GM12878 (cell line): ENCODE measurements at regions not wholly inside any gene's neighbourhood (a gene's known extent, or its start where the extent isn't known, plus 50 kb on each side); places are given as distances from the start of the nearest gene placed in this dataset.

Experiments used
- ATAC-seq: fragments of 200-7000 bp; cut with Tn5 transposase; 3 replicates; pipeline ENCODE4 v1.9.1; 2020; ENCODE audit warnings: mild to moderate bottlenecking, moderate library complexity
- BruUV-seq: library from RNA; stranded (reverse); fragments of 400-500 nt; replicated peaks from 2 replicates; lab custom pipeline; 2021; lab: Mats Ljungman, UMichigan
- CTCF ChIA-PET: fragments of 300-600 bp; sonication (Branson Sonifier 250); formaldehyde crosslinking; extraction: SDS; loops from one replicate; lab custom pipeline; 2021; ENCODE audit warnings: inconsistent platforms; lab: Yijun Ruan, JAX
- POLR2A ChIA-PET: fragments of 350-600 bp; formaldehyde crosslinking; extraction: SDS; loops from one replicate; lab custom pipeline; 2021; ENCODE audit warnings: inconsistent platforms; lab: Charles Lee
- RAD21 ChIA-PET: fragments of 300-600 bp; sonication (Branson Sonifier 250); formaldehyde crosslinking; loops from one replicate; lab custom pipeline; 2023; ENCODE audit warnings: antibody characterized with exemption; ENCODE audit not compliant: unreplicated experiment; lab: Charles Lee
- SMC1A ChIA-PET: fragments of 300-600 bp; sonication (Branson Sonifier 250); formaldehyde crosslinking; loops from one replicate; lab custom pipeline; 2023; ENCODE audit not compliant: unreplicated experiment, uncharacterized antibody; lab: Charles Lee
- DNase-seq: peaks from one replicate; pipeline ENCODE4 v3.0.0-alpha.2; 2011; ENCODE audit warnings: low read depth, low spot score
- FAIRE-seq: peaks from 3 replicates; lab custom pipeline; 2011; peaks lifted over from hg19 to GRCh38; lab: Jason Lieb, UNC
- H2AFZ ChIP-seq: 2 replicates; pipeline ENCODE4 v1.6.0; 2011; ENCODE audit warnings: low read depth, low read length, control low read depth; ENCODE audit not compliant: control insufficient read depth
- H3K27ac ChIP-seq: 2 replicates; pipeline ENCODE4 v1.5.1; 2011; ENCODE audit warnings: control low read depth; ENCODE audit not compliant: control insufficient read depth, insufficient read depth
- H3K27me3 ChIP-seq, 2 experiments: replicated peaks in 1 of 2; 2 replicates each; pipeline versions ENCODE4 v1.6.0 to v1.6.1; 2011; ENCODE audit warnings: low read length in 1 of 2; ENCODE audit not compliant: control insufficient read depth in 2 of 2, insufficient read depth in 2 of 2
- H3K36me3 ChIP-seq, 2 experiments: 2 replicates each; pipeline ENCODE4 v1.5.1; 2011; ENCODE audit warnings: low read length in 1 of 2; ENCODE audit not compliant: control insufficient read depth in 2 of 2, insufficient read depth in 2 of 2
- H3K4me1 ChIP-seq: 2 replicates; pipeline ENCODE4 v1.6.1; 2011; ENCODE audit warnings: mild to moderate bottlenecking, low read length, moderate library complexity, mixed read lengths; ENCODE audit not compliant: control insufficient read depth, insufficient read depth
- H3K4me2 ChIP-seq: 2 replicates; pipeline ENCODE4 v1.6.0; 2011; ENCODE audit warnings: control low read depth; ENCODE audit not compliant: control insufficient read depth, insufficient read depth
- H3K4me3 ChIP-seq: fragments of 200-600 bp; sonication (generic); 2 replicates; pipeline ENCODE4 v1.5.1; 2016
- H3K79me2 ChIP-seq: 2 replicates; pipeline ENCODE4 v1.6.0; 2011; ENCODE audit warnings: low read length; ENCODE audit not compliant: control insufficient read depth, insufficient read depth
- H3K9ac ChIP-seq: 2 replicates; pipeline ENCODE4 v1.8.0; 2011; ENCODE audit warnings: low read length, control low read depth, mixed read lengths; ENCODE audit not compliant: control insufficient read depth, insufficient read depth
- H3K9me3 ChIP-seq: replicated peaks from 3 replicates; pipeline ENCODE4 v1.5.1; 2011; ENCODE audit warnings: mild to moderate bottlenecking, low read length; ENCODE audit not compliant: control insufficient read depth, insufficient read depth
- H4K20me1 ChIP-seq: 2 replicates; pipeline ENCODE4 v1.6.0; 2011; ENCODE audit not compliant: control insufficient read depth, insufficient read depth
- CBX5 ChIP-seq: sonication (generic); IDR thresholded peaks from 2 replicates; pipeline ENCODE4 v1.6.1; 2016; ENCODE audit warnings: low read depth, moderate library complexity, mild to moderate bottlenecking, inconsistent platforms
- DPF2 ChIP-seq: fragments of 450-650 bp; IDR thresholded peaks from 2 replicates; pipeline ENCODE4 v1.6.1; 2017; ENCODE audit warnings: mild to moderate bottlenecking
- ESRRA ChIP-seq: IDR thresholded peaks from 2 replicates; pipeline ENCODE4 v1.6.1; 2012; ENCODE audit warnings: mild to moderate bottlenecking, low read length, improper control_type of control experiment
- IRF4 ChIP-seq: IDR thresholded peaks from 2 replicates; pipeline ENCODE4 v1.6.1; 2011; ENCODE audit warnings: low read depth, low read length
- PAX8 ChIP-seq: fragments of 450-650 bp; IDR thresholded peaks from 2 replicates; pipeline ENCODE4 v1.6.1; 2017; ENCODE audit warnings: mild to moderate bottlenecking, moderate library complexity
- POLR2A ChIP-seq: IDR thresholded peaks from 2 replicates; pipeline ENCODE4 v1.6.1; 2011; ENCODE audit warnings: low read depth, mild to moderate bottlenecking, low read length
- RELA ChIP-seq: fragments of 450-650 bp; IDR thresholded peaks from 2 replicates; pipeline ENCODE4 v1.8.0; 2014; ENCODE audit warnings: borderline replicate concordance; ENCODE audit not compliant: partially characterized antibody
- SPI1 ChIP-seq: IDR thresholded peaks from 2 replicates; pipeline ENCODE4 v1.6.1; 2011; ENCODE audit warnings: low read depth, mild to moderate bottlenecking, low read length, moderate library complexity, borderline replicate concordance; ENCODE audit not compliant: insufficient read depth
- SREBF1 ChIP-seq: IDR thresholded peaks from 2 replicates; pipeline ENCODE4 v1.6.1; 2012; ENCODE audit warnings: mild to moderate bottlenecking, low read length
- STAT1 ChIP-seq: fragments of 450-650 bp; conservative IDR thresholded peaks from 2 replicates; pipeline ENCODE4 v1.6.1; 2014; ENCODE audit warnings: antibody characterized with exemption, mild to moderate bottlenecking
- ZNF384 ChIP-seq: IDR thresholded peaks from 2 replicates; pipeline ENCODE4 v1.6.1; 2012; ENCODE audit warnings: low read depth, mild to moderate bottlenecking, low read length, improper control_type of control experiment, borderline replicate concordance
- WGBS: methylation state at CpG from one replicate; pipeline ENCODE4 v1.1.6; 2016; ENCODE audit warnings: low lambda C conversion rate; ENCODE audit not compliant: insufficient replicate concordance, insufficient coverage; ENCODE audit errors: missing lambda C conversion rate; 5-methylcytosine and 5-hydroxymethylcytosine counted together
- in situ Hi-C: fragments of 300-500 bp; cut with MboI; formaldehyde crosslinking; loops from 9 replicates; pipeline ENCODE4 v1.14.3; 2018; ENCODE audit warnings: mixed read lengths
- intact Hi-C: fragments of 100-400 bp; cut with micrococcal nuclease; formaldehyde crosslinking; loops from one replicate; pipeline ENCODE4 v1.14.2; 2022; ENCODE audit not compliant: unreplicated experiment
- TF ChIP-seq, protein P1 (sequence below): IDR thresholded peaks from 2 replicates; pipeline ENCODE4 v1.6.1; 2012; ENCODE audit warnings: improper control_type of control experiment, low read depth, low read length; ENCODE audit not compliant: insufficient replicate concordance
- TF ChIP-seq, protein P2 (sequence below): fragments of 450-650 bp; formaldehyde crosslinking; IDR thresholded peaks from 2 replicates; pipeline ENCODE4 v1.5.0; 2022; ENCODE audit warnings: mild to moderate bottlenecking, missing genetic modification characterization

DNA sequence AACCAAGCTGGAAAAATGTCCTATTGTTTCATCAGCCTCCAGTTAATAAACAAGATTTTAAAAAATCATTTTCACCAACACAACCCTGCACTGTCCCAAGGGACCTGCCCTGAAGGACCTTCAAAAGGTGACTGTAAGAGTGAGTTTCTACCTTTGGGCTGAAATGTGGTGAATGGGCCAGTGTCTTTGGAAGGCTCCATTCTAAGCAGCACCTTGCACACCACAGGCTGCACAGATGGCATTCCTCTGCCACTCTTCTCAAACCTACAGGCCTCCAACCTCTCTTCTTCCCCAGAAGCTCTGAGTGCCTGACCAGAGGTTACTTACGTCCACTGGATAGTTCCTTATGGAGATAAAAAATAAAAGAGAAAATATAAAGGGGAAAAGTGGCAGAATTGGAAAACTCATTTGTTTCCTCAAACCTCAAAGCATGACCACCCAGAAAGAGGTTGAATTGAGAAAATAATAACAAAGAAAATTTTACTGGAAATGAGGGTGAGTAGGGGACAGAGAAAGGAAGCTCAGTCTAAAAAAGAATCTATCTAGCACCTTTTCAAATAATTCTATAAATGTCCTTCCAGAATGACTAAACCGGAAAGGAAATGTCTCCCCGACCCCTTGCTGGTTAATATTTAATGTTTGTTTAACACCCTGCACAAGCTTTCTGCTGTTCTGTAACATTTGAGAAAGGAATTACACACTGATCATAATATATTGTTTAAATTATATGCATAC lies 175.7 kb downstream of the METTL4 start (continued):
- TF ChIP-seq, protein P1, sequence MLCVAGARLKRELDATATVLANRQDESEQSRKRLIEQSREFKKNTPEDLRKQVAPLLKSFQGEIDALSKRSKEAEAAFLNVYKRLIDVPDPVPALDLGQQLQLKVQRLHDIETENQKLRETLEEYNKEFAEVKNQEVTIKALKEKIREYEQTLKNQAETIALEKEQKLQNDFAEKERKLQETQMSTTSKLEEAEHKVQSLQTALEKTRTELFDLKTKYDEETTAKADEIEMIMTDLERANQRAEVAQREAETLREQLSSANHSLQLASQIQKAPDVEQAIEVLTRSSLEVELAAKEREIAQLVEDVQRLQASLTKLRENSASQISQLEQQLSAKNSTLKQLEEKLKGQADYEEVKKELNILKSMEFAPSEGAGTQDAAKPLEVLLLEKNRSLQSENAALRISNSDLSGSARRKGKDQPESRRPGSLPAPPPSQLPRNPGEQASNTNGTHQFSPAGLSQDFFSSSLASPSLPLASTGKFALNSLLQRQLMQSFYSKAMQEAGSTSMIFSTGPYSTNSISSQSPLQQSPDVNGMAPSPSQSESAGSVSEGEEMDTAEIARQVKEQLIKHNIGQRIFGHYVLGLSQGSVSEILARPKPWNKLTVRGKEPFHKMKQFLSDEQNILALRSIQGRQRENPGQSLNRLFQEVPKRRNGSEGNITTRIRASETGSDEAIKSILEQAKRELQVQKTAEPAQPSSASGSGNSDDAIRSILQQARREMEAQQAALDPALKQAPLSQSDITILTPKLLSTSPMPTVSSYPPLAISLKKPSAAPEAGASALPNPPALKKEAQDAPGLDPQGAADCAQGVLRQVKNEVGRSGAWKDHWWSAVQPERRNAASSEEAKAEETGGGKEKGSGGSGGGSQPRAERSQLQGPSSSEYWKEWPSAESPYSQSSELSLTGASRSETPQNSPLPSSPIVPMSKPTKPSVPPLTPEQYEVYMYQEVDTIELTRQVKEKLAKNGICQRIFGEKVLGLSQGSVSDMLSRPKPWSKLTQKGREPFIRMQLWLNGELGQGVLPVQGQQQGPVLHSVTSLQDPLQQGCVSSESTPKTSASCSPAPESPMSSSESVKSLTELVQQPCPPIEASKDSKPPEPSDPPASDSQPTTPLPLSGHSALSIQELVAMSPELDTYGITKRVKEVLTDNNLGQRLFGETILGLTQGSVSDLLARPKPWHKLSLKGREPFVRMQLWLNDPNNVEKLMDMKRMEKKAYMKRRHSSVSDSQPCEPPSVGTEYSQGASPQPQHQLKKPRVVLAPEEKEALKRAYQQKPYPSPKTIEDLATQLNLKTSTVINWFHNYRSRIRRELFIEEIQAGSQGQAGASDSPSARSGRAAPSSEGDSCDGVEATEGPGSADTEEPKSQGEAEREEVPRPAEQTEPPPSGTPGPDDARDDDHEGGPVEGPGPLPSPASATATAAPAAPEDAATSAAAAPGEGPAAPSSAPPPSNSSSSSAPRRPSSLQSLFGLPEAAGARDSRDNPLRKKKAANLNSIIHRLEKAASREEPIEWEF: no peak
- no peak for TF ChIP-seq RELA

DNA sequence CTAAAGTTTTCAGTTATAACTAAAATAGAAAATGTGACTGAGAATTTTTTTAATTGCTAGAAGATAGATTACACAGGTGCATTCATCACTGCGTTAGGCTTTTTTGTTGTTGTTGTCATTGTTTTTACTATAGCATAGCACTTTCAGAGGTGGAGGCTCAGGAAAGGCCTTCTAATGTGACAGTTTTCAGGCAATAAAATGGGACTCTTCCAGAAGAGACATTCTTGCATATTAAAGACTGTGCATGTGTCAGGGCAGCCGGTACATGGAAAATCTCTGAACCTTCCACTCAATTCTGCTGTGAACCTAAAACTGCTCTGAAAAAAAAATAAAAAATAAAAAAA lies 175.2 kb downstream of the METTL4 start:
- no peaks in the 10 kb centered on the region for H3K9me3 ChIP-seq
- intact Hi-C loops (no loop called here), in situ Hi-C loops (no loop called here)
- no peak overlapping the region for H2AFZ ChIP-seq
- H3K27ac ChIP-seq: no peak overlapping the region
- no peak for DNase-seq
- WGBS: 57% methylated on average over 2 of the region's 2 CpGs
- H3K36me3 ChIP-seq: no peaks in the 10 kb centered on the region
- ATAC-seq: peak; percentile 46
- FAIRE-seq: no peak
- H3K79me2 ChIP-seq: no peaks in the 10 kb centered on the region
- H3K27me3 ChIP-seq: no peaks in the 10 kb centered on the region
- POLR2A ChIA-PET: interaction anchor here (3.4 kb wide), 1 partner anchor 83 kb away, joined by 10 read pairs; no protein-coding TSS in a partner anchor
- BruUV-seq: no TSS peak
- CTCF ChIA-PET: interaction anchor here (0.6 to 1.6 kb wide), 5 partner anchors 14 to 767 kb away, joined by 3 to 6 read pairs (median 4); no protein-coding TSS in a partner anchor
- no peaks in the 10 kb centered on the region for H4K20me1 ChIP-seq
- H3K4me3 ChIP-seq: no peak overlapping the region
- SMC1A ChIA-PET: interaction anchor here (0.7 to 3.4 kb wide), 11 partner anchors 11 to 102 kb away, joined by 3 to 16 read pairs (median 3); no protein-coding TSS in a partner anchor
- H3K9ac ChIP-seq: no peak overlapping the region
- RAD21 ChIA-PET: interaction anchor here (0.8 to 2.0 kb wide), 6 partner anchors 14 to 126 kb away, joined by 3 to 10 read pairs (median 4); no protein-coding TSS in a partner anchor
- no peak overlapping the region for H3K4me2 ChIP-seq
- H3K4me1 ChIP-seq: no peaks in the 10 kb centered on the region
- no peak for TF ChIP-seq ZNF384
- TF ChIP-seq ESRRA: no peak
- no peak; the same call in 1 of the 2 replicates for TF ChIP-seq DPF2
- TF ChIP-seq CBX5: no peak
- TF ChIP-seq PAX8: no peak
- no peak for TF ChIP-seq POLR2A
- TF ChIP-seq, protein P2, sequence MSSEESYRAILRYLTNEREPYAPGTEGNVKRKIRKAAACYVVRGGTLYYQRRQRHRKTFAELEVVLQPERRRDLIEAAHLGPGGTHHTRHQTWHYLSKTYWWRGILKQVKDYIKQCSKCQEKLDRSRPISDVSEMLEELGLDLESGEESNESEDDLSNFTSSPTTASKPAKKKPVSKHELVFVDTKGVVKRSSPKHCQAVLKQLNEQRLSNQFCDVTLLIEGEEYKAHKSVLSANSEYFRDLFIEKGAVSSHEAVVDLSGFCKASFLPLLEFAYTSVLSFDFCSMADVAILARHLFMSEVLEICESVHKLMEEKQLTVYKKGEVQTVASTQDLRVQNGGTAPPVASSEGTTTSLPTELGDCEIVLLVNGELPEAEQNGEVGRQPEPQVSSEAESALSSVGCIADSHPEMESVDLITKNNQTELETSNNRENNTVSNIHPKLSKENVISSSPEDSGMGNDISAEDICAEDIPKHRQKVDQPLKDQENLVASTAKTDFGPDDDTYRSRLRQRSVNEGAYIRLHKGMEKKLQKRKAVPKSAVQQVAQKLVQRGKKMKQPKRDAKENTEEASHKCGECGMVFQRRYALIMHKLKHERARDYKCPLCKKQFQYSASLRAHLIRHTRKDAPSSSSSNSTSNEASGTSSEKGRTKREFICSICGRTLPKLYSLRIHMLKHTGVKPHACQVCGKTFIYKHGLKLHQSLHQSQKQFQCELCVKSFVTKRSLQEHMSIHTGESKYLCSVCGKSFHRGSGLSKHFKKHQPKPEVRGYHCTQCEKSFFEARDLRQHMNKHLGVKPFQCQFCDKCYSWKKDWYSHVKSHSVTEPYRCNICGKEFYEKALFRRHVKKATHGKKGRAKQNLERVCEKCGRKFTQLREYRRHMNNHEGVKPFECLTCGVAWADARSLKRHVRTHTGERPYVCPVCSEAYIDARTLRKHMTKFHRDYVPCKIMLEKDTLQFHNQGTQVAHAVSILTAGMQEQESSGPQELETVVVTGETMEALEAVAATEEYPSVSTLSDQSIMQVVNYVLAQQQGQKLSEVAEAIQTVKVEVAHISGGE (CRISPR knock-in tag): no peak
- no peak for TF ChIP-seq IRF4
- no peak for TF ChIP-seq SPI1
- no peak for TF ChIP-seq SREBF1
- no peak for TF ChIP-seq STAT1
